Testis (tissue), 2 donors: ENCODE measurements at regions not wholly inside any gene's neighbourhood (a gene's known extent, or its start where the extent isn't known, plus 50 kb on each side); places are given as distances from the start of the nearest gene placed in this dataset.

Experiments used
- CTCF ChIP-seq, 3 experiments: fragments of 450-650 bp in 2 of 3; fragments of 200-600 bp in 1 of 3; sonication (generic) in 1 of 3; IDR thresholded peaks; one replicate each; pipeline ENCODE4 v1.5.1; 2016 to 2019; ENCODE audit warnings: antibody characterized with exemption in 3 of 3, mild to moderate bottlenecking in 2 of 3, moderate library complexity in 1 of 3
- POLR2A ChIP-seq: fragments of 450-650 bp; IDR thresholded peaks from one replicate; pipeline ENCODE4 v1.6.1; 2017; ENCODE audit warnings: antibody characterized with exemption, mild to moderate bottlenecking, moderate library complexity

GRCh38 chr1:244137725-244138124 lies 86.6 kb downstream of the ZBTB18 start:
- TF ChIP-seq CTCF (IDR thresholded peaks at IDR 0.05) (no peak), POLR2A (no peak)
